A549 (cell line): ENCODE measurements at regions not wholly inside any gene's neighbourhood (a gene's known extent, or its start where the extent isn't known, plus 50 kb on each side); places are given as distances from the start of the nearest gene placed in this dataset.

Source experiments
- ATAC-seq, 2 experiments: fragments of 200-7000 bp in 1 of 2; fragments of >200 bp in 1 of 2; cut with Nextera tagmentation in 1 of 2; cut with Tn5 transposase in 1 of 2; 3 replicates each; pipeline versions ENCODE4 v1.8.0 to v1.9.1; 2018 to 2020; ENCODE audit warnings: mild to moderate bottlenecking in 1 of 2, moderate library complexity in 1 of 2
- CTCF ChIA-PET: fragments of 300-600 bp; sonication (Branson Sonifier 250); formaldehyde crosslinking; extraction: SDS; loops from one replicate; lab custom pipeline; 2021; ENCODE audit warnings: antibody characterized with exemption, inconsistent platforms; lab: Yijun Ruan, JAX
- POLR2A ChIA-PET: fragments of 350-600 bp; formaldehyde crosslinking; extraction: SDS; loops from one replicate; lab custom pipeline; 2021; ENCODE audit warnings: antibody characterized with exemption, inconsistent platforms; lab: Yijun Ruan, JAX
- DNase-seq, 2 experiments: peaks; one replicate each; pipeline versions ENCODE4 v3.0.0 to v3.0.0-alpha.2; 2011 to 2016; ENCODE audit warnings: low read depth in 1 of 2, low spot score in 1 of 2
- FAIRE-seq: peaks from 2 replicates; lab custom pipeline; 2011; peaks lifted over from hg19 to GRCh38; lab: Jason Lieb, UNC
- H3K27ac ChIP-seq, 2 experiments: fragments of >200 bp; sonication (Bioruptor Twin); formaldehyde crosslinking; 3 replicates each; pipeline ENCODE4 v1.5.1; 2016 to 2017
- H3K4me1 ChIP-seq: fragments of >200 bp; sonication (Bioruptor Twin); formaldehyde crosslinking; 3 replicates; pipeline ENCODE4 v1.6.1; 2016
- H3K4me2 ChIP-seq: fragments of >200 bp; sonication (Bioruptor Twin); formaldehyde crosslinking; 3 replicates; pipeline ENCODE4 v1.6.1; 2016
- H3K4me3 ChIP-seq: fragments of >200 bp; sonication (Bioruptor Twin); formaldehyde crosslinking; 3 replicates; pipeline ENCODE4 v1.5.1; 2016
- H3K9me3 ChIP-seq: fragments of >200 bp; sonication (Bioruptor Twin); formaldehyde crosslinking; 3 replicates; pipeline ENCODE4 v1.6.1; 2016
- BHLHE40 ChIP-seq: IDR thresholded peaks from 2 replicates; pipeline ENCODE4 v1.6.1; 2012; ENCODE audit warnings: low read depth, low read length, inconsistent platforms
- CHD2 ChIP-seq: fragments of 150-350 bp; IDR thresholded peaks from 2 replicates; pipeline ENCODE4 v1.6.1; 2014; ENCODE audit warnings: low read length; ENCODE audit not compliant: partially characterized antibody
- ELK1 ChIP-seq: fragments of 150-350 bp; IDR thresholded peaks from 2 replicates; pipeline ENCODE4 v1.6.1; 2014; ENCODE audit warnings: low read depth, mild to moderate bottlenecking, low read length
- ESRRA ChIP-seq: fragments of 150-350 bp; IDR thresholded peaks from 2 replicates; pipeline ENCODE4 v1.6.1; 2014; ENCODE audit warnings: mild to moderate bottlenecking, low read length, borderline replicate concordance
- FOXS1 ChIP-seq: fragments of 250-450 bp; sonication (Bioruptor Pico); IDR thresholded peaks from 2 replicates; pipeline ENCODE4 v1.5.0; 2020; ENCODE audit warnings: mild to moderate bottlenecking, moderate library complexity
- HDAC2 ChIP-seq: fragments of 200-600 bp; sonication (generic); IDR thresholded peaks from 2 replicates; pipeline ENCODE4 v1.6.1; 2016
- HEYL ChIP-seq: fragments of 250-450 bp; sonication (Bioruptor Pico); IDR thresholded peaks from 2 replicates; pipeline ENCODE4 v1.8.0; 2021; ENCODE audit warnings: mild to moderate bottlenecking, moderate library complexity
- HMGXB4 ChIP-seq: fragments of 250-450 bp; sonication (Bioruptor Pico); IDR thresholded peaks from 2 replicates; pipeline ENCODE4 v1.5.0; 2021; ENCODE audit warnings: mild to moderate bottlenecking, moderate library complexity, borderline replicate concordance
- JUNB ChIP-seq: fragments of >200 bp; sonication (Bioruptor Twin); formaldehyde crosslinking; IDR thresholded peaks from 2 replicates; pipeline ENCODE4 v1.6.1; 2016
- KDM5A ChIP-seq: fragments of 200-600 bp; sonication (generic); IDR thresholded peaks from 2 replicates; pipeline ENCODE4 v1.6.1; 2016; ENCODE audit warnings: antibody characterized with exemption, mild to moderate bottlenecking
- MAFK ChIP-seq: fragments of 450-650 bp; IDR thresholded peaks from 2 replicates; pipeline ENCODE4 v1.6.1; 2014; ENCODE audit not compliant: partially characterized antibody
- MAZ ChIP-seq: fragments of 150-350 bp; IDR thresholded peaks from 2 replicates; pipeline ENCODE4 v1.6.1; 2014; ENCODE audit warnings: antibody characterized with exemption, low read depth, low read length, borderline replicate concordance
- PBX3 ChIP-seq: IDR thresholded peaks from 2 replicates; pipeline ENCODE4 v1.6.1; 2012
- POLR2A ChIP-seq: IDR thresholded peaks from 2 replicates; pipeline ENCODE4 v1.6.1; 2012; ENCODE audit warnings: mild to moderate bottlenecking, low read length
- RARB ChIP-seq: fragments of 250-450 bp; sonication (Bioruptor Pico); IDR thresholded peaks from 2 replicates; pipeline ENCODE4 v1.8.0; 2021; ENCODE audit warnings: mild to moderate bottlenecking, moderate library complexity
- RNF2 ChIP-seq: fragments of 200-600 bp; sonication (generic); IDR thresholded peaks from 2 replicates; pipeline ENCODE4 v1.6.1; 2016; ENCODE audit warnings: low read depth, mild to moderate bottlenecking, antibody characterized with exemption, moderate library complexity, borderline replicate concordance
- TFCP2L1 ChIP-seq: fragments of 250-450 bp; sonication (Bioruptor Pico); IDR thresholded peaks from 2 replicates; pipeline ENCODE4 v1.5.0; 2021; ENCODE audit warnings: mild to moderate bottlenecking
- TP53 ChIP-seq: fragments of 250-450 bp; sonication (Bioruptor Pico); IDR thresholded peaks from 2 replicates; pipeline ENCODE4 v1.5.0; 2021; ENCODE audit warnings: mild to moderate bottlenecking, moderate library complexity
- ZC3H11A ChIP-seq: fragments of 450-650 bp; IDR thresholded peaks from 2 replicates; pipeline ENCODE4 v1.6.1; 2014; ENCODE audit warnings: antibody characterized with exemption, mild to moderate bottlenecking
- ZNF302 ChIP-seq: fragments of 250-450 bp; sonication (Bioruptor Pico); IDR thresholded peaks from 2 replicates; pipeline ENCODE4 v1.9.0; 2021; ENCODE audit warnings: inconsistent platforms, mild to moderate bottlenecking, moderate library complexity
- ZSCAN20 ChIP-seq: fragments of 250-450 bp; sonication (Bioruptor Pico); IDR thresholded peaks from 2 replicates; pipeline ENCODE4 v1.8.0; 2022; ENCODE audit warnings: mild to moderate bottlenecking, moderate library complexity
- WGBS: methylation state at CpG from one replicate; pipeline ENCODE4 v1.1.6; 2017; ENCODE audit errors: missing lambda C conversion rate; 5-methylcytosine and 5-hydroxymethylcytosine counted together
- TF ChIP-seq, protein P1 (sequence below): IDR thresholded peaks from 2 replicates; pipeline ENCODE4 v1.6.1; 2012
- TF ChIP-seq, protein P2 (sequence below): fragments of 450-650 bp; IDR thresholded peaks from 2 replicates; pipeline ENCODE4 v1.6.1; 2014; ENCODE audit warnings: antibody characterized with exemption
- TF ChIP-seq, protein P3 (sequence below): IDR thresholded peaks from 2 replicates; pipeline ENCODE4 v1.6.1; 2012; ENCODE audit warnings: low read depth, borderline replicate concordance

GRCh38 chr2:239878686-239879085, 146.5 kb downstream of the NDUFA10 start:
- peaks cover 8% of the 10 kb centered on the region for H3K9me3 ChIP-seq
- TF ChIP-seq HEYL (CRISPR knock-in tag): no peak
- TF ChIP-seq HDAC2: no peak
- TF ChIP-seq HMGXB4: no peak
- no peak for TF ChIP-seq CHD2
- no peak for TF ChIP-seq TP53 (CRISPR knock-in tag)
- no peak overlapping the region for H3K4me2 ChIP-seq
- no peak overlapping the region for H3K4me3 ChIP-seq
- 78% methylated on average over 5 of the region's 5 CpGs for WGBS
- H3K27ac ChIP-seq: no peak overlapping the region
- POLR2A ChIA-PET: no interaction called here
- CTCF ChIA-PET: no interaction called here
- no peak for DNase-seq
- ATAC-seq: no peak
- no peaks in the 10 kb centered on the region for H3K4me1 ChIP-seq
- no peak for FAIRE-seq

DNA sequence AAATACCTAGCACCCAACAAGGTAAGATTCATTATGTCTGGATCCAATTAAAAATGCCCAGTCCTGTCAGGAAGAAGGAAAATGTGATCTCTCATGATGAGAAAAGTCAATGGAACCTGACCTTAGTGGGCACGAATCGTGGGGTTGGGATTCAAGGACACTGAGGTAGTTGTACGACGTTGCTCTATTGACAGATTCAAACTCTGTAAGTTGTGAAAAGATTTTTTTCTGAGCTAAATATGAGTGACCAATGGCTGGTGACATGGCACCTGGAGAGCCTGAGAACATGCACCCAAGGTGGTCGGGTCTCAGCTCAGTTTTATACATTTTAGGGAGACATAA, 148.2 kb downstream of the NDUFA10 start:
- TF ChIP-seq HDAC2 (no peak), MAFK (no peak), TFCP2L1 (CRISPR knock-in tag) (no peak), HMGXB4 (no peak), BHLHE40 (no peak), MAZ (no peak), ZNF302 (no peak), KDM5A (no peak), PBX3 (no peak), ZC3H11A (no peak), ESRRA (no peak)
- TF ChIP-seq, protein P1, sequence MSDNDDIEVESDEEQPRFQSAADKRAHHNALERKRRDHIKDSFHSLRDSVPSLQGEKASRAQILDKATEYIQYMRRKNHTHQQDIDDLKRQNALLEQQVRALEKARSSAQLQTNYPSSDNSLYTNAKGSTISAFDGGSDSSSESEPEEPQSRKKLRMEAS: no peak
- TF ChIP-seq, protein P2, sequence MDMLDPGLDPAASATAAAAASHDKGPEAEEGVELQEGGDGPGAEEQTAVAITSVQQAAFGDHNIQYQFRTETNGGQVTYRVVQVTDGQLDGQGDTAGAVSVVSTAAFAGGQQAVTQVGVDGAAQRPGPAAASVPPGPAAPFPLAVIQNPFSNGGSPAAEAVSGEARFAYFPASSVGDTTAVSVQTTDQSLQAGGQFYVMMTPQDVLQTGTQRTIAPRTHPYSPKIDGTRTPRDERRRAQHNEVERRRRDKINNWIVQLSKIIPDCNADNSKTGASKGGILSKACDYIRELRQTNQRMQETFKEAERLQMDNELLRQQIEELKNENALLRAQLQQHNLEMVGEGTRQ: no peak
- no peak for DNase-seq
- Histone ChIP-seq H3K4me1 (no peaks in the 10 kb centered on the region), H3K4me2 (no peak overlapping the region), H3K27ac (no peak overlapping the region), H3K9me3 (no peaks in the 10 kb centered on the region), H3K4me3 (no peak overlapping the region)
- ATAC-seq: no peak
- WGBS: 62% methylated on average over 5 of the region's 5 CpGs
- ChIA-PET POLR2A (no interaction called here), CTCF (no interaction called here)
- FAIRE-seq: no peak

DNA sequence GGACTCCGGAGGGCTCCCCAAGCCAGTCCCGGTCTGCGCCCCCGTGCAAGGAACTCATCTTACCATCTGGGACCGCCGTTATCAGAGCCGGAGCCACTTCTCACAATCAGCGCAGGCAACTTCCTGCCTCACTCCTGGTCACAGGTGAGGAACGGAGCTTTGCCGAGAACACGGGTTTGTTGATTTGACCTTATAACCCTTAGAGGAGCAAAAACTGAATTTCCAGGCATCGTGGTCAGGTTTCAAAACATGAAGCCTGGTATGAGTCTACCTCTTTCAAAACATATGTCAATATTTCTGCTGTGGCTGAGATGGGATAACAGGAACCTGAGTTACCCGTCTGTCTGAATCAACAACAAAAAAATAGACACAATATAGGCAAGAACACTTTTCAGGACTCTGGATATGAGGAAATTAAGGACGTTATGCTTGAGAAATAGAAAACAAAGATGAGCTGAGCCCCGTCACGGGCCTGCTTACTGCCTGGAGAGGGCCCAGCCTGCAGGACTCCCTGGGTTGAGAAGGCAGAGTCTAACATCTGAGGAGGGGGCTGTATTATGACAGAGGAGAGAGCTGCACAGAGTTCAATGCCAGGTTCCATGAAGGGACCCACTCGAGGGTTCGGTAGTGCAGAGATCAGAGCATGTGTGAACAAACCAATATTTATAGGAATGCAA, 148.7 kb downstream of the NDUFA10 start:
- Histone ChIP-seq H3K4me2 (no peak overlapping the region), H3K27ac (no peak overlapping the region), H3K4me1 (no peaks in the 10 kb centered on the region), H3K9me3 (no peaks in the 10 kb centered on the region), H3K4me3 (no peak overlapping the region)
- WGBS: 71% methylated on average over 18 of the region's 18 CpGs
- FAIRE-seq (no peak), DNase-seq (no peak), ATAC-seq (no peak)
- ChIA-PET POLR2A (no interaction called here), CTCF (no interaction called here)
- TF ChIP-seq POLR2A (no peak), JUNB (no peak), HEYL (CRISPR knock-in tag) (no peak), ESRRA (no peak), ELK1 (no peak), FOXS1 (CRISPR knock-in tag) (no peak), RNF2 (no peak), MAZ (no peak), ZSCAN20 (CRISPR knock-in tag) (no peak), BHLHE40 (no peak), RARB (CRISPR knock-in tag) (no peak)
- TF ChIP-seq, protein P3, sequence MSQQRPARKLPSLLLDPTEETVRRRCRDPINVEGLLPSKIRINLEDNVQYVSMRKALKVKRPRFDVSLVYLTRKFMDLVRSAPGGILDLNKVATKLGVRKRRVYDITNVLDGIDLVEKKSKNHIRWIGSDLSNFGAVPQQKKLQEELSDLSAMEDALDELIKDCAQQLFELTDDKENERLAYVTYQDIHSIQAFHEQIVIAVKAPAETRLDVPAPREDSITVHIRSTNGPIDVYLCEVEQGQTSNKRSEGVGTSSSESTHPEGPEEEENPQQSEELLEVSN: no peak
